ENCODE measurements at regions not wholly inside any gene's neighbourhood (a gene's known extent, or its start where the extent isn't known, plus 50 kb on each side); places are given as distances from the start of the nearest gene placed in this dataset.
"Not testable (repeated sequence)": the region's sequence is repeated elsewhere in the genome, so short reads cannot be mapped to it uniquely, and the experiment has no call there.

DNA sequence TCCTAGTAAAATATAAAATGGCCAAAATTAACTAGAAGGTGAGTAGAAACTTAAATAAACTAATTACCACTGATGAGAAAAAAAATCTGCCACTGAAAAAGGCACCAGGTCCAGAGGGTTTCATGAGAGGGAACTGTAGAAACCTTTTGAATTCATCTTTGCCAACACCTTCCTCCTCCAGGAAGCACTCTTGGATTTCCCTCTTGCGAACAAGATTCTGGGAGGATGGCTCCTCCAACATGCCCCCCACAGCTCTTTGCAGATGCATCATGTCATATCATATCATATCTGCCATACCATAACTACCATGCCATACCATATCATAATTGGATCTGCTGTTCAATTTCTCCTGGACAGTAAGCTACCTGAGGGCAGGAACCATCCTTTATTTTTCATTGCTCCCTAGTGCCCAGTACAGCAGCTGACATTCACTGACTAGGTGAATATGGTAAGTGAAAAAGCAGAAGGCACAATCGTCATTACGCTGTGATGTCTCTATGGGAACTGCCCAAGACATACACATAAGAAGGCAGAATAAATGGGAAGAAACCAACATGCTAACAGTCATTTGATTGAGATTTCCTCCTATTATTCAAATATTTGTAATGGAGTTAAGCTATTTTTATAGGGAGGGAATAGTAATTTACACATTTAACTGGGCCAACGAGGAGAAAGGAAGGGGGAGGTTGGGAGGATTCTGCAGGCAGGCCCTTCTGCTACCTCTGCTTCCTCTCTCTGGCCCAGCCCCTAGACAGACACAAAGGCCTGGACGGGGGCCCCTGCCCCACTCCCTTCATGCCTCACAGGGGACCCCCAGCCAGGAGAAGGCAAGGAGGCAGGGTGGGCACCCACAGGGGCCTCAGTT lies 110.1 kb upstream of the SMURF2 start:
- peak; percentile 38 to 39 for DNase-seq

DNA sequence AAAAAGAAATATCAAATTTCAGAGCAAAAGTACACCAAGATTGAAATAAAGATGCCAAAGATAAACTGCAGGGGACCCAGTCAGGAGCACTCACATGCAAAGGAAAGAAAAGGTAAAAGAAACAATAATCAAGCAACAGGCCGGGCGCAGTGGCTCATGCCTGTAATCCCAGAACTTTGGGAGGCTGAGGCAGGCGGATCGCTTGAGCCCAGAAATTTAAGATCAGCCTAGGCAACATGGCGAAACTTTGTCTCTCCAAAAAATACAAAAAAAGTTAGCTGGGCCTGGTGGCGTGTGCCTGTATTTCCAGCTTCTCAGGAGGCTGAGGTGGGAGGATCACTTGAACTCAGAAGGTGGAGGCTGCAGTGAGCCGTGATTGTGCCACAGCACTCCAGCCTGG lies 107.6 kb upstream of the SMURF2 start:
- DNase-seq, result no peak

DNA sequence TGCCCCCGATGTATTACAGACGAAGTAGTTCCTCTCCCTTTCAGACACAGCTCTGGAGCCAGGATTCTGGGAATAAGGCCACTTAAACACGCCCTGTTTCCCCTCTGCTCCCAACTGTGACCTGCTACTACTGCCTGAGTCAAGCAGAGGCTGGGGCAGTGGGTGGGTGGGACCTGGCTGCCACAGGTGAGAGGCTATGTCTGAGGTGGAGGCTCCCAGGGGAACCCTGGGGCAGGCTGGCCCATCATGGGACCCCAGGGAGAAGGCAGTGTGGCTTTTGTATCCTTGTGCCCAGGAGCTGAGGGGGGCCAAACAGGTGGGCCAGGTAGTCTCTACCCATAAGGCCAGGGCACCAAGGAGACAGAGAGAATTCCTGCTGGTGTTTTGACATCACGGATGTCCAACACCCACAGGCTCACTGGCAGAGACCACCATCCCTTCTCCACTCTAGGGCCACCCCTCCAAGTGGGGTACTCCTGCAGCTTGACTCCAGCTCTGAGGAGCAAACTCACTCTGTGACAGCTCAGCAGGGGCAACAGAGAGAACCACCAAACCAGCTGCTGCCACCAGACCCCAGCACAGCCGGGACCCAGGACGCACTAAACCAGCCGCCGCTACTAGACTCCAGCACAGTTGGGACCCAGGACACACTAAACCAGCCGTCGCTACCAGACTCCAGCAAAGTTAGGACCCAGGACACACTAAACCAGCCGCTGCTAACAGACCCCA lies 105.3 kb upstream of the SMURF2 start:
- no peak for DNase-seq

DNA sequence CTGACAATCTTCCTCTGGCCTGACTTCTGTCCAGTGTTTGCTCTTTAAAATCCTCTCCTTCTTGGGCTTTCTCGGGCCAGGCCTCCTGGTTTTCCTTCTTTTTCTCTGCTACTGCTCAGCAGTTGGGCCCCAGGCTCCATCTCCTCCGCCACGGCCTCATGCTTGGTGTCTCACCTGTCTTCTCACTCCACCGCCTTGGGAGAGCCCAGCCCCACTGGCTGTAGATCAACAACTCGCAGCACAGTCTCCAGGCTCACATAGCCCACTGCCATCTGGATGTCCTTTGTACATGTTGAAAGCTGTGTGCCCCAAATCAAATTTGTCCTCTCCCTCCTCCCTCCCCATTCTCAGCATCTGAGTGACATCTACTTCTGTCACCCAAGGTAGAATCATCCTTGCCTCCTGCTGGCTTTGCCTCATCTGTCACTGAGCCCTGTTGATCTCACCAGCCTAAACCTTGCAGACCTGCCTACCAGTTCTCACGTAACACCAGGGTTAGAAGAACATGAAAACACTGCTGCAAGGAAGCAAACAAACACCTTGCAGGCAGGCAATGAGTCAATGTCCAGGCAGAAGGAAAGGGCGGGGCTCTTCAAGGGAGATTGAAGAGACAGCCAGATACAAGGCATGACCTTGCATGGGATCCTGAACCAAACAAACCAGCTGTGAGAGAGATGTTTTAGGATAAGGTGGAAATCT lies 103.2 kb upstream of the SMURF2 start:
- DNase-seq, result no peak

DNA sequence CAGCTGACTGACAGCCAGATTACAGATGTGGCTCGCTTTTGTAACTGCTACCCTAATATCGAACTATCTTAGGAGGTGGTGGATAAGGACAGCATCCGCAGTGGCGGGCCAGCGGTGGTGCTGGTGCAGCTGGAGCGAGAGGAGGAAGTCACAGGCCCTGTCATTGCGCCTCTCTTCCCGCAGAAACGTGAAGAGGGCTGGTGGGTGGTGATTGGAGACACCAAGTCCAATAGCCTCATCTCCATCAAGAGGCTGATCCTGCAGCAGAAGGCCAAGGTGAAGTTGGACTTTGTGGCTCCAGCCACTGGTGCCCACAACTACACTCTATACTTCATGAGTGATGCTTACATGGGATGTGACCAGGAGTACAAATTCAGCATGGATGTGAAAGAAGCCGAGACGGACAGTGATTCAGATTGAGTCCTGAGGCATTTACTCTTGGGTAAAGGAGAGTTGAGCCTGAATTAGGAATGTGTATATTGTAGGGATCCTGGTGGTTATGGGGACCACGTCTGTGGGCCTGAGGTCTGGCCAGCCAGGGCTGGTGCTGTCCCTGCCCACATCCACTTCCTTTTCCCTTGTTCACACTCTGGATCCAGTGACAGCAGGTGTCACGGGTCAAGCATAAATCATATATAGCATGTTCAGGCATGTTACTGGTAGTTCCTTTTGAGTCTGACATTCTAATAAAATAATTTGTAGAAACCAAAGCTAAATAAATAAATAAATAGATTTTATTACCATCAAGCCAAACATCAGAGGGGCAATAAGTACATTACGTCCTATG lies 89.0 kb upstream of the SMURF2 start:
- no peak for DNase-seq

DNA sequence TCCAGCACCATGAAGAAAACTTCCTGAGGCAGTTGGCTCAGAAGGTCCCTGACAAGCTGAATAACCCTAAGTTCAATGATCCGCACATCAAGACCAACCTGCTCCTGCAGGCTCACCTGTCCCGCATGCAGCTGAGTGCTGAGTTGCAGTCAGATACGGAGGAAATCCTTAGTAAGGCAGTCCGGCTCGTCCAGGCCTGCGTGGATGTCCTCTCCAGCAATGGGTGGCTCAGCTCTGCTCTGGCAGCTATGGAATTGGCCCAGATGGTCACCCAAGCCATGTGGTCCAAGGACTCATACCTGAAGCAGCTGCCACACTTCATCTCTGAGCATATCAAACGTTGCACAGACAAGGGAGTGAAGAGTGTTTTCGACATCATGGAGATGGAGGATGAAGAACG lies 88.4 kb upstream of the SMURF2 start:
- no peak for DNase-seq

DNA sequence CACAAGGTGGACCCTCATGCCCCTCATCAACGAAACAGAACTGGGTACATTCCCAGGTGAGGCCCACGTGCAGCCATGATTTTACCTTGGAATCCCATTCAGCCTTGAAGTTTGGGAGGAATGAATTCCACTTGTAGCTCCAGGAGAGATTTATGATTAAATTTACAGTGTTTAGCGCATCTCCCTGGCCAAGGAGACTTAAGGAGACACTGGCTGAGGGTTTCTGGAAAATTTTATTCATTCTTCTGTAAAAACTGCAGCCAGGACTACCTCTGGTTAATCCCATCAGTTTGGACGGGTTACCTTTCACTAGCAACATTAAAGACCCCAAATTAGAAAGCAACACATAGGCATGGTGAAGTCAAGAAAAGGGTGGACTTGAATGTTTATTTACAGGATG lies 87.2 kb upstream of the SMURF2 start:
- DNase-seq, result no peak

DNA sequence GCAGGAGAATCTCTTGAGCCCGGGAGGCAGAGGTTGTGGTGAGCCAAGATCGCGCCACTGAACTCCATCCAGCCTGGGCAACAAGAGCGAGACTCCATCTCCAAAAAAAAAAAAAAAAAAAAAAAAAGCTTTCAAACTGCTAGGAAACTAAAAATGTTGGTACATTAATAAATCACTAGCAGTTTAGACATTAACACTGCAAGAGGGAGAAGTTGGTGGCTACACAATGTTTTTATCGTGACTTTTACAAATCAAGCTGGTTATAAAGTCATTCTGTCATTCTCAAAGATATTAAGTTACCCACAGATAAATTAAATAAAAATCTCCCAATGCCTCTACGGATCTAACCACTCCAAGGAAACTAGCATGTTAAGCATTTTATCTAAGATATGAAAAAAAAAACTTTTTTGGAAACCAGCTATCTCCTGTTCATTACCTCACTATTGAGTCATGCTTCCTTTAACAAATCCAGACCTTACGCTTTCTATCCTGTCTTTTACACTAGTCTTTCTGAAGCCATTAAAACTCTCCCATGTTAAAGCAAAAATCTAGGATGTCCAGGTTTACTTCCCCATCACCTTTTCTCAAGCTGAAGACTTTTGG lies 85.9 kb upstream of the SMURF2 start:
- no peak for DNase-seq

DNA sequence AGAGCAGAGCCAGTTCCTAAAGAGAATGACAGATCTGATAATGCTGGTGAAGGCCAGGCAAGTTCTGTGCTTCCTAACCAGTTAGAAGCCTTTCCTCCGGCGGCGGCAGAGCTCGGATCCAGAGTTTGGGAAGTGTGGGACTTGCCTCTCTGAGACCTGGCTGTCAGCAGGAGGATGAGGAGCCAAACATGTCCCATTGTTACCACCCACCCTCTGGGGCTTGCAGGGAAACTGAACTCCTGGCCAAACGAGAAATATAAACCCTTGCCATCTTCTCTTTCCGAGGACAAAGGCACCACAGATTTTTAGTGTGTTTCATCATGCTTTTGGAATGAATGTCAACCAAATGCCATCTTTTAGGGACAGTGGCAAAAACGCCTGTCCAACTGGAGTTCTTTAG lies 80.2 kb upstream of the SMURF2 start:
- no peak for DNase-seq

DNA sequence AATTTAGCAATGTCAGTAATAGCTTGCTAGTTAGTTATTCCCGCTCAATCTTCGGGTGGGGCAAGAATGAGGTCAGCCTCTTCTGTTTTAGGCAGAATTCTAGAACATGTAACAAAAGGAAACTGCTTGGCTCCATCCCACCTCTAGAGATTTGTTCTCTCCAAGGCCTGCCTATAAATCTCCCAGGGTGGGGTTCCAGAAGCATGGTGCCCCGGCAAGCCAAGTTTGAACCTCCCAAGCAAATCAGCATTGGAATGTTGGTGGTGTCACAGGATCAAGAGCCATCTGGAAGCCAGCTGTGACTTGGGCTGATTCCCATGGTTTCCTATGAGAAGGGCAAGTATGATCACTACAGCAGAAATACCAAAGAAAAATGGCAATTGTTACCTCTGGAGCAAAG lies 79.8 kb upstream of the SMURF2 start:
- DNase-seq, result not testable (repeated sequence)

DNA sequence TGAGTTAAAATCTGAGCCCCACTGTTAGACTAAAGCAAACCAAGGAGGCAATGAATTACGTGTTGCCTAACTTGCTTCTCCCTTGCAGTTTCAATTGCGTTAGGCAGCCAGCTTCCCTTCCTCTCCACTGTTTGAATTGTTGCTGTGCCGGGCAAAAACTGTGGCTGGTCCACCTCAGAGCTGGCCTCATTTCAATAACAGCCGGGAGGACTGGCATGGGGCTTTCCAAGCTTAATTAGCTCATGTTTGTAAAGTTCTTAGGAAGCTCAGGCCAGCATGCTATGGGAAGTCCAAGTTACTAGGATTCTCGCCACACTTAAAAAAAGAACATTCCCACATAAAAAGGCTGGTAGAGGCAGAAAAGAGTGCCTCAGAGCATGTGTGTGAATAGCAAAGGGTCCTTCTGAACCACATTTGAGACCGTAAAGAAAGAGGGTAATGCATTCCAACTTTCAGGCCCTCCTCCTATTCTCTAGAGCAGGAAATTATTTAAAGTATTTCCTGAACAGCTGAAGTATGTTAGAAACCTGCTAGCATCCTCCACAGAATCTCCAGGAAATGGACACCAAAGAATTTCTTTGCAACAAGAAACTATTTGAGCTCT lies 79.0 kb upstream of the SMURF2 start:
- no peak for DNase-seq

DNA sequence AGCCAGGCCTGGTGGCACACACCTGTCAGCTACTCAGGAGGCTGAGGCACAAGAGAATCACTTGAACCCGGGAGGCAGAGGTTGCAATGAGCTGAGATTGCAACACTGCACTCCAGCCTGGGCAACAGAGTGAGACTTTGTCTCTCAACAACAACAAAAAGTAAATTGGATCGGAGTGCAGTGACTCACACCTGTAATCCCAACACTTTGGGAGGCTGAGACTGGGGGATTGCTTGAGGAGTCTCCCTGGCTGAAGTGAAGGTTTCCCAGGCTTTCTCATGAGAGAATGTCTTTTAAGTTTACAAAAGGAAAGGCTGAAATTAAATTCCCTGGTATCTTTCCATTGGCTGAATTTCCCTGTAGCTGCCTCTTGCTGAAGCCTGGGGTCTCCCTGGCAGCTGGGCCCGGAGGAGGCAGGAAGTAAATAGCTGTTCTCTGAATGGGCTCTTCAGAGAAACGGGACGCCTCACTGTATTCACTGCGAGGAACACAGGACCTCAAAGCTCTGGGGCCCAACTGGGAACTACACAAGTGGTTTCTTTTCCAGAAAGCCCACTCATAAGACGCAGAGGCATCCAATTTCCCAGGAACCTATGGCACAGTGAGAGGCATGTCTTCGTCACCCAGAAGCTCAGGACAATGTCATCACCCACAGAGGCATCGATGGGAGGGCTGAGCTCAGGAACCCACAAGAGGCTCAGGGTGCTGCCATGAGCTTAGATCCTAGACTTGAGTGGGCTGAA lies 77.4 kb upstream of the SMURF2 start:
- no peak for DNase-seq

DNA sequence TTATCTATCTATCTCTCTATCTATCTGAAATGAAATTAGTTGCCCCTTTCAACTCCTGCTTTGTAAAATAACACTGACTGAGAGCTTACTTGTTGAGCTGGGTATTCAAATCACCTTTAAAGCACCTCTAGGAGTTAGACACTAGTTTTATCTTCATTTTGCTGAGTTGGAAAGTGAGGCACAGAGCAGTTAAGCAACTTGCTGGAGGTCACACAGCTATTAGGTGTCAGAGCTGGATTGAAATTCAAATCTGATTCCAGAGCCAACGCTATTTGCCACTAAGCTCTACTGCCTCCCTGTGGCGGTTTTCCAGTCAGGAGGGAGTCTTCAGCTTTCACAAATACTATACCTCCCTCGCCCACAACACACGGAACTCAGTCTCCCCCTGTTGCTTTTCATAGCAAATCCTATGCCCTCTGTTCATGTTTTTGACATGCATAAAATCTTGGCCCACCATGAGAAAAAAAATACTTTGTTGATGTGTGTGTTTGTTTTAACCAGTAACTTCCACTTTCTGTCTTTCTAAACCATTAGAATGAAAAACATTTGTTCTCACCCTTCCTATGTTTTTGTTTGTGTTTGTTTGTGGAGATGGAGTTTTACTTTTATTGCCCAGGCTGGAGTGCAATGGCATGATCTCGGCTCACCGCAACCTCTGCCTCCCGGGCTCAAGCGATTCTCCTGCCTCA lies 74.8 kb upstream of the SMURF2 start:
- DNase-seq, result peak; percentile 80 to 82

DNA sequence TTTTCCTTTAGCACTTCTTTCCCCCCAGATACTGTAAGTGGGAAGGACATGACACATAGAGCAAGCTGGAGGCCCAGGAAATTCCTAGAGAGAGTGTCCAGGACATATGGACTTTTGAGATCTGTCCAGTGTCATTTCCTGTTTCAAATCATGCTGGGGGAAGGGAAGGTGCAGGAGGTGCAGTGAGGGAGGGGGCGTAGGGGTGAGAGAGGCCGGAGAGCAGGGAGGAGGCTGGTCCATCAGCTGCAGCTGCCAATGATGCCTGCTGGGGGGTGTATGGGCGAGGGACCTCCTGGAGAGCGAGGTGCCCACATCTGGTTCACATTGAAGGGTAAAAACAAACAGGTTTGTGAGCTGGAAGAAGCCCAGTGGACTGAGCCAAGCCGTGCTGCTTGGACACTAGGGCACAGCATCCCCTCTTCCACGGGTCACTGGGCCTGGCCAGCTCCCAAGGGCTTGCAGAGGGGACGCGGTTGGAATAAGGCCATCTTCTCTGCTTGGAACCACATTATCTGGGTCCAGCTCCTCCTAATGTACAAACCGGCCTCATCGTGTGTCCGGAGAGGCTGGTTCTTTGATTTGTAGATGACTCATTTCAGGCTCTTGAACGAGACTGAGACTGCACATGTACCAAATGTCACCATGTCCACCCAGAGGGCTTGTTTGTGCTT lies 70.4 kb upstream of the SMURF2 start:
- no peak for DNase-seq

DNA sequence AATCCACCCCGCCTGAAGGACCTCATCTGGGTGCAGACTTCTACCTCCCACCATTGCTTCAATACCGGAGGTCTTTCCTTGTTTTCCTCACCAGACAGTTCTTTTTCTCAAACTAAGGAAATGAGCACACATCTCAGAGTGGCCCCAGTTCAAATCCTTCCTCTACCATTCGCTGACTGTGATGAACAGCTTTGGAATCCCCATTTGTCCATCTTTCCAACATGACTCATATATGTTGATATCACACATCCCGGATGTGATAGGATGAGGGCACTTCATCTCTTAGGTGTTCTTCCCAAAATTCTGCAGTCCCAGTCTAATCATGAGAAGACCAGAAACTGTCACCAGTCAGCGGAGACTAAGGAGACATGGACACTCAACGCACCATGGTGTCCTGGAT lies 67.9 kb upstream of the SMURF2 start:
- DNase-seq, result not testable (repeated sequence)

DNA sequence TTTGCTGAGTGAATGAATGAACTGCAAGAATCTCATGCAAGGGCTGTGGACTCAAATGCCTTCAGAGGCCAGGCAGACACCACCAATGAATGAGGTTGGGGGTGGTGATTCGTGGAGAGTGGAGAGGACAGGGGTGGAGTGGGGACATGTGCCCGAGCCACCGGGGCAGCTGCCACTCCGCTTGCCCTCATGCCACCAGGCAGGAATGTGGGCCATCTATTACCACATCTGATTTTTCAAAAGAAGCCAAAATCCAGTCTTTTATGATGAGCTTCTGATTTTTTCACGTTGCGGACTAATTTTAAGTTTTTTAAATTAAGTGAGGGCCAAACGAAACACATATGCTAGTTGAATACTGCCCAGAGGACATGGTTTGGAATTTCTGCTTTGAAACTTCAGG lies 67.1 kb upstream of the SMURF2 start:
- no peak for DNase-seq

DNA sequence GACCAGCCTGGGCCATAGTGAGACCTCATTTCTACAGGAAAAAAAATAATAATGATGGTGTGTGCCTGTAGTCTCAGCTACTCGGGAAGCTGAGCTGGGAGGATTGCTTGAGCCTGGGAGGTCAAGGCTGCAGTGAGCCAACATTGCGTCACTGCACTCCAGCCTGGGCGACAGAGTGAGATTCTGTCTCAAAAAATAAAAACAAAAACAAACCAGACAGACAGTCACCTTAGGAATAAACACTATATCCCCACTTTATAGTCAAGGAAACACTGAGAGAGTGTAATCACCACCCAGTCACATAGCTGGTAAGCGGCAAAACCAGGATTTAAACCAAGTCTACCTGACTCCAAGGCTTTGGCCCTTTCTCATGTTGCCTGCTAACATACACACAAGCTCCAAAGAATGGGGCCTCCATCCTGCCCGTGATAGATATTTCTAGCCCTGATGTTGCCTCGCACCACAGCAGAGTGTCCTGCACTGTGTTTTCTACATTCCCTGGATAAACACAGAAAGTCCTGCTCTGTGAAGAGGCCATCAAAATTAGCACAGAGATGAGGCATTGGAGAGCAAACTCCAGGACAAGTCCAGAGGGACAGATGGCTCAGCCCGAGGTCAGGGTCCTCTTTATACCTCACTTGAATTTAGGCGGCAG lies 66.1 kb upstream of the SMURF2 start:
- DNase-seq, result no peak

DNA sequence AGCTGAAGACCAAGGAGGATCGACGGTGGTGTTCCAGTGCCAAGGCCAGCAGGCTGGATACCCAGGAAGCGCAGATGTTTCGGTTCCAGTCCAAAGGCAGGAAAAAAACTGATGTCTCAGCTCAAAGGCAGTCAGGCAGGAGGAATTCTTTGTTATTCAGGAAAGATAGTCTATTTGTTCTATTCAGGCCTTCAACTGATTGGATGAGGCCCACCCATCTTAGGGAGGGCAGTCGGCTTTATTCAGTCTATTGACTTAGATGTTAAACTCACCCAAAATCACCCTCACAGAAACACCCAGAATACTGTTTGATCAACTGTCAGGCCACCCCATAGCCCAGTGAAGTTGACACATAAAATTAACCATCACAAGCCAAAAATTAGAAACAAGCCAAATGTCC lies 63.9 kb upstream of the SMURF2 start:
- DNase-seq, result not testable (repeated sequence)

DNA sequence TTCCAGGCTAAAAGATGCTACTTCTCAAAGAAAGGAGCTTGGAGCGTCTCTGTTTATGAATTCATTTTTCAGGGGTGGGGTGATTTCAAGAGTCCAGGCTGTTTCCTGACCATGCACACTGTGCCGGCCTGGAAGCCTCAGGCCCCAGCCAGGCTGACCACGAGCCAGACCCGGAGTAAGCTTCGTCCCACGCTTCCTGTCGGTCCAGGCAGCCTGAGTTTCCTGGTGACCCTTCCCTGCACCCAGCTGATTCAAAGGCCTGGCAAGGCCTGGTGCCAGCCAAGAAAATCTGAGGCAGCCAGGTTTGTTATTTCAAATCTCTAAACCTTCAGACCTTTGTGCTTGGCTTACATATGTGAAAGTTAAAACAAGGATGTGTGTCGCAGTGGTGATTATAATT lies 62.1 kb upstream of the SMURF2 start:
- not testable (repeated sequence) for DNase-seq

DNA sequence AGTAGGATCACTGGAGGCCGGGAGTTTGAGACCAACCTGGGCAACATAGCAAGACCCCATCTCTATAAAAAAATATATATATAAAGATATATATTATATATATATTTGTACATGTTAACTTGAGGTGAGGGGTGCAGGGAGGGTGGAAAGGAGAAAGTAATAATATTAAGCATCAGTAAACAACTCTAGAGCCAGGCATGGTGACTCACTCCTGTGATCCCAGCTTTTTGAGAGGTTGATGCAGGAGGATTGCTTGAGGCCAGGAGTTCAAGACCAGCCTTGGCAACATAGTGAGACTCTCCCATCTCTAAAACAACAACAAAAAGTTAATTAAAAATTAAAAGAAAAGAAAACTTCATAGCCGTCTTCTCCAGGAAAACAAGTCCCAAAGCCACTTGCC lies 61.7 kb upstream of the SMURF2 start:
- no peak for DNase-seq

Data from Kasumi-1 (cell line).